Neutrophil (primary cell): ENCODE measurements at regions not wholly inside any gene's neighbourhood (a gene's known extent, or its start where the extent isn't known, plus 50 kb on each side); places are given as distances from the start of the nearest gene placed in this dataset.
"Not testable (repeated sequence)": the region's sequence is repeated elsewhere in the genome, so short reads cannot be mapped to it uniquely, and the experiment has no call there.

Experiments
- H3K27ac ChIP-seq: fragments of 200-600 bp; sonication (generic); 2 replicates; pipeline ENCODE4 v1.5.1; 2016; ENCODE audit warnings: mild to moderate bottlenecking, moderate library complexity
- H3K27me3 ChIP-seq: fragments of 200-600 bp; sonication (generic); 2 replicates; pipeline ENCODE4 v1.6.0; 2016; ENCODE audit warnings: mild to moderate bottlenecking
- H3K36me3 ChIP-seq: fragments of 200-600 bp; sonication (generic); 2 replicates; pipeline ENCODE4 v1.5.1; 2017
- H3K4me1 ChIP-seq, 2 experiments: fragments of 200-600 bp in 1 of 2; sonication (generic) in 1 of 2; 1 replicate in 1 of 2; 2 replicates in 1 of 2; pipeline versions ENCODE4 v1.5.1 to v1.6.1; 2013 to 2016; ENCODE audit warnings: low read depth in 1 of 2, low read length in 1 of 2, mild to moderate bottlenecking in 1 of 2, moderate library complexity in 1 of 2; ENCODE audit not compliant: control insufficient read depth in 1 of 2, insufficient read depth in 1 of 2
- H3K4me3 ChIP-seq, 2 experiments: fragments of 200-600 bp in 1 of 2; sonication (generic) in 1 of 2; 1 replicate in 1 of 2; 2 replicates in 1 of 2; pipeline ENCODE4 v1.5.1; 2013 to 2016; ENCODE audit warnings: low read depth in 1 of 2, low read length in 1 of 2, mild to moderate bottlenecking in 1 of 2, moderate library complexity in 1 of 2
- H3K9me3 ChIP-seq: fragments of 200-600 bp; sonication (generic); 2 replicates; pipeline ENCODE4 v1.5.1; 2016
- CTCF ChIP-seq: fragments of 200-600 bp; sonication (generic); IDR thresholded peaks from 2 replicates; pipeline ENCODE4 v1.5.1; 2016; ENCODE audit warnings: antibody characterized with exemption

DNA sequence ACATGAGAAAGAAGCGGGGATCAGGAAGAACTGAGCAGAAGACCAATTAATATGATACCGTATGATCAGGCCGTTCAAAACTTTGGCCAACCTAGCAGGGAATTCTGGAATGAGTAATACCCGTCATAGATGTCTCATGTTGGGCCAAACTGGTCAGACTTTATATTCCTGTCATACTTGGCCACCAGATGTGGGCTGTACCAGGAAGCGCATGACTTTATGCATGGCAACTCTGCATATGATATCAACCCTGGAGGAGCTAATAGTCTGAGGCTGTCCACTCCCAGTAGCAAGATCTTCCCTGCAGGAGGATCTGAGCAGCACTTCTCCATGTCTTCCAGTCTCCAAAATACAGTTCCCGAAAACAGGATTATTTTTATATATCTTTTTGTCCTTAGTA lies 68.5 kb upstream of the NAA35 start:
- Histone ChIP-seq H3K27me3 (no peaks in the 10 kb centered on the region), H3K27ac (no peak overlapping the region)
- TF ChIP-seq CTCF: no peak

GRCh38 chr9:85876628-85877027 lies 64.3 kb upstream of the NAA35 start:
- Histone ChIP-seq H3K9me3 (no peaks in the 10 kb centered on the region), H3K27me3 (no peaks in the 10 kb centered on the region), H3K4me3 (no peak overlapping the region), H3K4me1 (no peaks in the 10 kb centered on the region), H3K27ac (no peak overlapping the region), H3K36me3 (no peaks in the 10 kb centered on the region)
- no peak for TF ChIP-seq CTCF

More for the DNA sequence above, 68.5 kb upstream of the NAA35 start:
- H3K9me3 ChIP-seq: no peaks in the 10 kb centered on the region
- no peaks in the 10 kb centered on the region for H3K4me1 ChIP-seq
- H3K4me3 ChIP-seq: no peak overlapping the region
- no peaks in the 10 kb centered on the region for H3K36me3 ChIP-seq

GRCh38 chr9:85878872-85879597 lies 61.9 kb upstream of the NAA35 start:
- H3K9me3 ChIP-seq, H3K36me3 ChIP-seq, H3K4me1 ChIP-seq, H3K27ac ChIP-seq, H3K4me3 ChIP-seq, H3K27me3 ChIP-seq: not testable (repeated sequence)

DNA sequence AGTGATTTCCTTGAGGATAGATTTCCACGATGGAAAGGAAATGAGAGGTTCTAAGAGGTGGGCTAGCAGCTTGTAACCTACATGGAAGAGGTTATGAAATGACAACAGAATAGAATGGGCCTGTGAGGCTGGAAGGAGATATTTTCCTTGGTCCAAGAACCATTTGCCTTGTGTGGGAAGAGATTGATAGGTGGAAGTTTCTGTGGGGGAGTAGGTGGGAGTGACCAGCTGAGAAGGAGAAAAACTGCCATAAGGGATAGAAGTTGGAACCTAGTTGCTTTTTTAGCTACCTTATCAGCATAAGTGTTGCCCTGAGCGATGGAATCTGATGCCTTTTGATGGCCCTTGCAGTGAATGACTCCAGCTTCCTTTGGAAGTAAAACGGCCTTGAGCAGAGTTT lies 60.4 kb upstream of the NAA35 start:
- H3K4me3 ChIP-seq, H3K36me3 ChIP-seq, H3K9me3 ChIP-seq, H3K27ac ChIP-seq, H3K4me1 ChIP-seq, H3K27me3 ChIP-seq: not testable (repeated sequence)

- Histone ChIP-seq H3K27ac (no peak overlapping the region), H3K4me3 (no peak overlapping the region), H3K4me1 (no peaks in the 10 kb centered on the region), H3K9me3 (no peaks in the 10 kb centered on the region), H3K36me3 (no peaks in the 10 kb centered on the region), H3K27me3 (no peaks in the 10 kb centered on the region)
- no peak for TF ChIP-seq CTCF
Observed at GRCh38 chr9:85884256-85884655, 56.7 kb upstream of the NAA35 start.

DNA sequence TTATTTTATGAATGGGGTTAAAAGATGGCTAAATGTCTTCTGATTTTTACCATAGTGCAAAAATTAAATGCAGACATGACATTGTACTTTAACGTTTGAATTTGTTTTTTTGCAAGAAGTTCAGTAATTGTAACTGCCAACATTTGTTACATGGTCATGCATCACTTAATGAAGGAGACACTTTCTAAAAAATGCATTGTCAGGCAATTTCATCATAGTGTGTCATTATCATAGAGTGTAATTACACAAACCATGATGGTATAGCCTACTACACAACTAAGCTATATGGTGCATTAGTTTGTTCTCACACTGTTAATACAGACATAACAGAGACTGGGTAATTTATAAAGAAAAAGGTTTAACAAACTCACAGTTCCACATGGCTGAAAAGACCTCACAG lies 50.0 kb upstream of the NAA35 start:
- TF ChIP-seq CTCF: no peak
- Histone ChIP-seq H3K4me1 (no peaks in the 10 kb centered on the region), H3K27ac (no peak overlapping the region), H3K4me3 (no peak overlapping the region), H3K27me3 (no peaks in the 10 kb centered on the region), H3K36me3 (no peaks in the 10 kb centered on the region), H3K9me3 (no peaks in the 10 kb centered on the region)
